T-cell (primary cell): ENCODE measurements at regions not wholly inside any gene's neighbourhood (a gene's known extent, or its start where the extent isn't known, plus 50 kb on each side); places are given as distances from the start of the nearest gene placed in this dataset.

Source experiments
- ATAC-seq, 4 experiments: fragments of 200-7000 bp in 3 of 4; fragments of 150-1000 bp in 1 of 4; cut with Tn5 transposase; replicated peaks in 1 of 4; 1 replicate in 3 of 4; 2 replicates in 1 of 4; pipeline ENCODE4 v1.10.0; 2021; ENCODE audit warnings: moderate library complexity in 3 of 4, mild to moderate bottlenecking in 2 of 4, moderate number of reproducible peaks in 1 of 4
- CTCF ChIA-PET, 2 donors: fragments of 300-600 bp; sonication (Branson Sonifier 250); formaldehyde crosslinking; loops; one replicate each; lab custom pipeline; 2022; ENCODE audit warnings: antibody characterized with exemption in 2 of 2; lab: Charles Lee
- POLR2A ChIA-PET, 2 donors: fragments of 300-600 bp; sonication (Branson Sonifier 250); formaldehyde crosslinking; loops; one replicate each; lab custom pipeline; 2022; ENCODE audit warnings: antibody characterized with exemption in 2 of 2; lab: Charles Lee
- DNase-seq, 35 experiments: peaks; one replicate each; pipeline versions ENCODE4 v3.0.0 to v3.0.0-alpha.2; 2013 to 2023
- H3K27ac ChIP-seq: one replicate; pipeline ENCODE4 v1.5.1; 2013; ENCODE audit warnings: low read length
- H3K27me3 ChIP-seq, 2 experiments: replicated peaks in 1 of 2; 1 replicate in 1 of 2; 2 replicates in 1 of 2; pipeline versions ENCODE4 v1.6.1 to v1.7.0; 2013; ENCODE audit warnings: low read length in 1 of 2, mixed read lengths in 1 of 2; ENCODE audit not compliant: control insufficient read depth in 2 of 2, insufficient read depth in 2 of 2; ENCODE audit errors: extremely low read depth in 1 of 2
- H3K36me3 ChIP-seq, 2 donors: 1 replicate in 1 of 2; 2 replicates in 1 of 2; pipeline versions ENCODE4 v1.6.1 to v1.7.0; 2013; ENCODE audit warnings: low read length in 1 of 2; ENCODE audit not compliant: control insufficient read depth in 2 of 2, insufficient read depth in 1 of 2; ENCODE audit errors: extremely low read depth in 1 of 2
- H3K4me1 ChIP-seq, 2 experiments: 1 replicate in 1 of 2; 2 replicates in 1 of 2; pipeline versions ENCODE4 v1.6.1 to v1.7.0; 2013; ENCODE audit warnings: low read length in 2 of 2, mixed read lengths in 1 of 2; ENCODE audit not compliant: insufficient read depth in 2 of 2, control insufficient read depth in 1 of 2; ENCODE audit errors: extremely low read depth in 1 of 2
- H3K4me3 ChIP-seq, 2 donors: 1 replicate in 1 of 2; 2 replicates in 1 of 2; pipeline versions ENCODE4 v1.5.1 to v1.7.0; 2013; ENCODE audit warnings: mild to moderate bottlenecking in 2 of 2, low read length in 1 of 2, moderate library complexity in 1 of 2; ENCODE audit not compliant: control insufficient read depth in 1 of 2; ENCODE audit errors: extremely low read depth in 1 of 2
- H3K9me3 ChIP-seq: 2 replicates; pipeline ENCODE4 v1.7.0; 2013
- H3K27ac Mint-ChIP-seq, 2 donors: one replicate each; pipeline ENCODE4 v1.8.0; 2020 to 2021; ENCODE audit warnings: mild to moderate bottlenecking in 2 of 2, mixed read lengths in 2 of 2
- H3K27me3 Mint-ChIP-seq, 2 donors: one replicate each; pipeline ENCODE4 v1.8.0; 2021 to 2022; ENCODE audit warnings: mixed read lengths in 2 of 2
- H3K36me3 Mint-ChIP-seq: one replicate; pipeline ENCODE4 v1.8.0; 2021; ENCODE audit warnings: mixed read lengths
- H3K4me1 Mint-ChIP-seq, 3 donors: one replicate each; pipeline ENCODE4 v1.8.0; 2020 to 2022; ENCODE audit warnings: mixed read lengths in 3 of 3, mild to moderate bottlenecking in 1 of 3
- H3K4me3 Mint-ChIP-seq, 3 donors: one replicate each; pipeline ENCODE4 v1.8.0; 2020 to 2022; ENCODE audit warnings: mild to moderate bottlenecking in 3 of 3, mixed read lengths in 3 of 3, moderate library complexity in 3 of 3
- H3K9me3 Mint-ChIP-seq, 3 donors: one replicate each; pipeline ENCODE4 v1.8.0; 2020 to 2022; ENCODE audit warnings: mixed read lengths in 3 of 3
- WGBS: methylation state at CpG from one replicate; pipeline ENCODE4 v1.1.5; 2013; ENCODE audit warnings: missing lambda C conversion rate; ENCODE audit not compliant: insufficient coverage; 5-methylcytosine and 5-hydroxymethylcytosine counted together

DNA sequence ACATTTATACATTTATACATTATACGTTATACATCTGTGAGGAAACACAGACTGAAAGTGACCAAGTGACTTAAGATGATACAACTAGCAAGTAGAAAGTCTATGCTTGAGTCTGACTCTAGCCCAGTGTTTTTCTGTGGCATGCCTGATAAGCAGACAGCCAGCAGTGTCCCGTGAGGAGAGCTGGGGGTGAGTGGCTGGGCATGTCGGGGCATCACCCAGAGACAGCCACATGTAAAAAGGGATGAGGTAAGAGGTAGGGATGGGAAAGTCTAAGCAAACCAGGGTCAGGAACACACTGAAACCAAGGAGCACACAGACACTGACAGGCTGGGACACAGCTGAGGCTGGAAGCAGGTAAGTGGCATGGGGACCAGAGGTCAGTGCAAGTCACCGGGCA, 333.2 kb downstream of the FOXO1 start:
- ChIA-PET POLR2A (no interaction called here), CTCF (no interaction called here)
- Histone ChIP-seq H3K27me3 (no peaks in the 10 kb centered on the region), H3K9me3 (no peaks in the 10 kb centered on the region), H3K27ac (no peak overlapping the region), H3K4me1 (peaks cover 6 to 16% of the 10 kb centered on the region in 2 experiments), H3K4me3 (no peak overlapping the region), H3K36me3 (no peaks in the 10 kb centered on the region)
- 93% methylated on average over 3 of the region's 4 CpGs for WGBS
- H3K27ac Mint-ChIP-seq = no peak overlapping the region
- H3K4me3 Mint-ChIP-seq = no peak overlapping the region
- no peaks in the 10 kb centered on the region for H3K36me3 Mint-ChIP-seq
- no peak for ATAC-seq
- peaks cover 33 to 42% (median 36%) of the 10 kb centered on the region in 3 donors for H3K4me1 Mint-ChIP-seq
- DNase-seq = no peak
- no peaks in the 10 kb centered on the region for H3K27me3 Mint-ChIP-seq
- H3K9me3 Mint-ChIP-seq = no peaks in the 10 kb centered on the region

DNA sequence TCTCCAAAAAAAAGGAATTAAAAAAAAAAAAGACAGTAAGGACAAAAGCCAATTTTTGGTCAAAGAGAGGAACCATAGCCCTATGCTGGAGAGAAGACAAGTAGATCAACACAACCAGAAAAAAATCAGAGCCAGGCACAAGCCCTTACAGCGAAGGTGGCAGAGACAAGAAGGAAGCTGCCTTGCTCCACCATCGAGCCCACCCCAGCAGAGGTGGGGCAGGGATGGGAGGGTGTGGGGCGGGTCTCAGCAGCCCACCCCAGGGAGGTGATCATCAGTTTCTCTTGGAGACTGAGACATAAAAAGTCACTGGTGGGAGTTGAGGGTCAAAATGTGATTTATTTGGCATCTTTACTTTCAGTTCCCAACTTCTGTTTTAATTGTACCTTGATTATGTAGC, 332.4 kb downstream of the FOXO1 start:
- peaks cover 6 to 16% of the 10 kb centered on the region in 2 experiments for H3K4me1 ChIP-seq
- peaks cover 33 to 42% (median 40%) of the 10 kb centered on the region in 3 donors for H3K4me1 Mint-ChIP-seq
- H3K36me3 Mint-ChIP-seq = no peaks in the 10 kb centered on the region
- DNase-seq (no peak), ATAC-seq (no peak)
- H3K9me3 ChIP-seq = no peaks in the 10 kb centered on the region
- H3K27ac Mint-ChIP-seq = no peak overlapping the region
- CTCF ChIA-PET = no interaction called here
- no peak overlapping the region for H3K4me3 ChIP-seq
- no peak overlapping the region for H3K27ac ChIP-seq
- POLR2A ChIA-PET = no interaction called here
- H3K9me3 Mint-ChIP-seq = no peaks in the 10 kb centered on the region
- WGBS = 89% methylated on average over 3 of the region's 3 CpGs
- no peaks in the 10 kb centered on the region for H3K27me3 ChIP-seq
- H3K4me3 Mint-ChIP-seq = no peak overlapping the region
- no peaks in the 10 kb centered on the region for H3K27me3 Mint-ChIP-seq
- H3K36me3 ChIP-seq = no peaks in the 10 kb centered on the region

- no peak for DNase-seq
- H3K27me3 ChIP-seq = no peaks in the 10 kb centered on the region
- ATAC-seq = no peak
- H3K27ac ChIP-seq = no peak overlapping the region
- H3K4me3 ChIP-seq = no peak overlapping the region
- Mint-ChIP-seq H3K4me1 (peaks cover 33 to 42% (median 40%) of the 10 kb centered on the region in 3 donors), H3K27ac (no peak overlapping the region), H3K9me3 (no peaks in the 10 kb centered on the region), H3K36me3 (no peaks in the 10 kb centered on the region), H3K4me3 (no peak overlapping the region), H3K27me3 (no peaks in the 10 kb centered on the region)
- 96% methylated on average over 3 of the region's 6 CpGs for WGBS
- H3K9me3 ChIP-seq = no peaks in the 10 kb centered on the region
- POLR2A ChIA-PET = no interaction called here
- CTCF ChIA-PET = no interaction called here
- H3K36me3 ChIP-seq = no peaks in the 10 kb centered on the region
- H3K4me1 ChIP-seq = peaks cover 6 to 16% of the 10 kb centered on the region in 2 experiments
These were observed 331.8 kb downstream of the FOXO1 start for GRCh38 chr13:40334616-40335015.

GRCh38 chr13:40336228-40337221, 329.9 kb downstream of the FOXO1 start:
- Mint-ChIP-seq H3K9me3 (no peaks in the 10 kb centered on the region), H3K4me3 (peak overlapping the region in 1 of 3 donors; percentile 15), H3K4me1 (peaks cover 25 to 31% (median 28%) of the 10 kb centered on the region in 3 donors), H3K36me3 (no peaks in the 10 kb centered on the region), H3K27ac (no peak overlapping the region), H3K27me3 (no peaks in the 10 kb centered on the region)
- POLR2A ChIA-PET = no interaction called here
- H3K4me3 ChIP-seq = no peak overlapping the region
- ATAC-seq (peak in 2 of 4 experiments; percentile 53 to 59), DNase-seq (peak in 2 of 35 experiments; percentile 10 to 16)
- no peaks in the 10 kb centered on the region for H3K36me3 ChIP-seq
- no peaks in the 10 kb centered on the region for H3K9me3 ChIP-seq
- CTCF ChIA-PET = interaction anchor here in 1 of 2 donors (0.6 kb wide), 1 partner anchor 149 kb away, joined by 3 read pairs; no protein-coding TSS in a partner anchor
- no peaks in the 10 kb centered on the region for H3K27me3 ChIP-seq
- WGBS = 60% methylated on average over 5 of the region's 7 CpGs
- no peak overlapping the region for H3K27ac ChIP-seq
- H3K4me1 ChIP-seq = peaks cover 6 to 14% of the 10 kb centered on the region in 2 experiments

DNA sequence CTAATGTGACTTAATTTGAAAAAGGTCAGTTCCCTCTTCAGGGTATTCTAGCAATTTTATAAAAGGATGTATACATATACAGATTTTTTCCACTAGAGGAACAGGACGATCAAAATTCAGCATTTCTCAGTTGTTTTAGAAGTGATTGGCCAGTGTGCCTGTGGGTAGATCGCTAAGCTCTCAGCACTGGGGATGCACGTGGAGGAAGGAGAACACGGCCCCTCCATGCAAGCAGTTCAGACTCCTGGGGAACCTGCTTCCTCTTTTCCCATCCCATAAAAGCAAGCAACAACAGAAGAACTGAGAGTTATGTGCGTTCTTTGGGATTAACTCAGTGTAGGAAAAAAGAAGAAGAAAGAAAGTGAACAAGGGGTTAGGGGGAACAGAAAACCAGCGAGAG, 328.8 kb downstream of the FOXO1 start:
- ATAC-seq = no peak

DNA sequence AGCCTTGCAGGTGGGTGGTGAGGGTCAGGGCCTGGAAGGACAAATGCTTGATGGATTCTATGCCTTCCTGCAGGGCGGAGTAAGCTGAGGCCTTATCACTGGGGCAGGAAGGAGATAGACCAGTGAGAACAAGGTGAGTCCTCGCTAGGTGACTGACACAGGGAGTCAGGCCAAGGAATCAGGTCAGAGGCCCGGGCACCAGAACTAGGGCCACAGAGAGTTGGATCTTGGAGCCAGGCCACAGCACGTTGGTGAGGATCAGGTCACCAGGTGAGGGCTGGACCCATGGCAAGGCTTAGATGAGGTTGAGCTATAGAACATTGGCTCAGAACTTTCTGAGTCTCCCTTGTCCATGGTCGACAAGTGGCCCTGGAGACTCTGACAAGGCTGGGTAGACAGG, 328.2 kb downstream of the FOXO1 start:
- no peak for ATAC-seq

More for the DNA sequence above, 328.8 kb downstream of the FOXO1 start:
- POLR2A ChIA-PET = no interaction called here
- CTCF ChIA-PET = interaction anchor here in 1 of 2 donors (0.7 kb wide), 1 partner anchor 65 kb away, joined by 3 read pairs; no protein-coding TSS in a partner anchor
- peaks cover 0 to 10% of the 10 kb centered on the region in 2 experiments for H3K4me1 ChIP-seq
- H3K27ac Mint-ChIP-seq = no peak overlapping the region
- no peak overlapping the region for H3K4me3 Mint-ChIP-seq
- no peaks in the 10 kb centered on the region for H3K36me3 Mint-ChIP-seq
- H3K4me1 Mint-ChIP-seq = peaks cover 18 to 25% (median 21%) of the 10 kb centered on the region in 3 donors
- no peak for DNase-seq
- H3K4me3 ChIP-seq = no peak overlapping the region
- no peak overlapping the region for H3K27ac ChIP-seq
- WGBS = 94% methylated on average over 2 of the region's 6 CpGs
- no peaks in the 10 kb centered on the region for H3K9me3 ChIP-seq
- H3K27me3 ChIP-seq = no peaks in the 10 kb centered on the region
- no peaks in the 10 kb centered on the region for H3K9me3 Mint-ChIP-seq
- H3K27me3 Mint-ChIP-seq = no peaks in the 10 kb centered on the region
- no peaks in the 10 kb centered on the region for H3K36me3 ChIP-seq

More for the DNA sequence above, 328.2 kb downstream of the FOXO1 start:
- DNase-seq = no peak
- no peak overlapping the region for H3K27ac Mint-ChIP-seq
- Histone ChIP-seq H3K4me1 (peaks cover 0 to 10% of the 10 kb centered on the region in 2 experiments), H3K9me3 (no peaks in the 10 kb centered on the region), H3K27me3 (no peaks in the 10 kb centered on the region), H3K4me3 (no peak overlapping the region), H3K27ac (no peak overlapping the region), H3K36me3 (no peaks in the 10 kb centered on the region)
- no peak overlapping the region for H3K4me3 Mint-ChIP-seq
- H3K36me3 Mint-ChIP-seq = no peaks in the 10 kb centered on the region
- CTCF ChIA-PET = no interaction called here
- WGBS = 85% methylated on average over 4 of the region's 5 CpGs
- H3K4me1 Mint-ChIP-seq = peaks cover 18 to 25% (median 20%) of the 10 kb centered on the region in 3 donors
- H3K9me3 Mint-ChIP-seq = no peaks in the 10 kb centered on the region
- POLR2A ChIA-PET = no interaction called here
- no peaks in the 10 kb centered on the region for H3K27me3 Mint-ChIP-seq
